GM18873 (cell line): ENCODE measurements at regions not wholly inside any gene's neighbourhood (a gene's known extent, or its start where the extent isn't known, plus 50 kb on each side); places are given as distances from the start of the nearest gene placed in this dataset.

ENCODE experiments used
- ATAC-seq: cut with Tn5 transposase; IDR thresholded peaks from one replicate; pipeline ENCODE4 v1.9.1; 2021; ENCODE audit warnings: mild to moderate bottlenecking, moderate library complexity, moderate number of reproducible peaks; ENCODE audit not compliant: unreplicated experiment, low FRiP score

DNA sequence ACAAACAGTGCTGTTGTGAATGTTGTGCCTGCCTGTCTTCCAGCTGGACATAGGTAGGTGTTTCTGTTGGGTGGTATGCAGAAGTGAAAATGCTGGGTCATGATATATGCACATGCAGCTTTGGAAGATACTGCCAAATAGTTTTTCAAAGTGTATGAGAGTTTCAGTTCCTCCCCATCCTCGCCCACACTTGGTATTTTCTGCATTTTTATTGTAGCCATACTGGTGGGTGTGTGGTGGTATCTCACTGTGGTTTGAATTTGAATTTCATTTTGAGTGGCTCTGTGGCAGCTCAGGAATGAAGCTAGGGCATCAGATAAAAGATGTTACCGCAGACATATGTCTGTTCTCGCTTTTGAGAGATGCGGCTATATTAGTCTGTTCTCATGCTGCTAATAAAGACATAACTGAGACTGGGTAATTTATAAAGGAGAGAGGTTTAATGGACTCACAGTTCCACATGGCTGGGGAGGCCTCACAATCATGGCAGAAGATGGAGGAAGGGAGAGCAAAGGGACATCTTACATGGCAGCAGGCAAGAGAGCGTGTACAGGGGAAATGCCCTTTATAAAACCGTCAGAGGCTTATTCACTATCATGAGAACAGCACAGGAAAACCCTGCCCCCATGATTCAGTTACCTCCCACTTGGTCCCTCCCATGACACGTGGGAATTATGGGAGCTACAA is 183.1 kb downstream of the CAND1 start:
- peak; percentile 42 for ATAC-seq

DNA sequence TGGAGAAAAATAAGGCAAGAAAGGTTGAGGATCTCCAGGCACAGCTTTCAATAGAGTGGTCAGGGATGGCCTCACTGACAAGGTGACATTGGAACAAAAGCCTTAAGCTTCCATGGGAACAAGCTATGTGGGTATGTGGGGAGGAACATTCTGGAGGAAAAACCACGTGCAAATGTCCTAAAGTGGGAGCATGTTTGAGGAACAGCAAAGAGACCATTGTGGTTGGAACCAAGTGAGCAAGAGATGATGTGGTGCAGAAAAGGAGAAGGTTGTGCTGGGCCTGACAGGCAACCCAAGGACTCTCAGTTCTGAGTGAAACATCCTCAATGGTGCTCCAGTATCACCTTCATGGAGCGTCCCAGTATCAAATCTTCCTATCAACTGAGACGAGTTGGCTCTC is 184.0 kb downstream of the CAND1 start:
- no peak for ATAC-seq

DNA sequence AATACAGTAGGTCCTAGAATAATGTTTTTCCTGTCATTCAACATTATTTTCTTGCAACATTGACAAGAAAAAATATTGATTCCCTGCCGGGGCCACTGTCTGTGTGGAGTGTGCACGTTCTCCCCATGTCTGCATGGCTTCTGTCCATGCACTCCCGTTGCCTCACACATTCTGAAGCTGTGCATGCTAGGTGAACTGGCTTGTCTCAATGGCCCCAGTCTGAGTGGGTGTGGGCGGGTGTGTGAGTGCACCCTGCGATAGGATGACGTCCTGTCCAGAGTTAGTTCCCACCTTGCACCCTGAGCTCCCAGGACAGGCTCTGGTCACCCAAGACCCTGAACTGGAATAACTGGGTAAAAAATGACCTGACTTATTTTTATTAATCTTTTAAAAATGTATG is 186.1 kb downstream of the CAND1 start:
- ATAC-seq = no peak

DNA sequence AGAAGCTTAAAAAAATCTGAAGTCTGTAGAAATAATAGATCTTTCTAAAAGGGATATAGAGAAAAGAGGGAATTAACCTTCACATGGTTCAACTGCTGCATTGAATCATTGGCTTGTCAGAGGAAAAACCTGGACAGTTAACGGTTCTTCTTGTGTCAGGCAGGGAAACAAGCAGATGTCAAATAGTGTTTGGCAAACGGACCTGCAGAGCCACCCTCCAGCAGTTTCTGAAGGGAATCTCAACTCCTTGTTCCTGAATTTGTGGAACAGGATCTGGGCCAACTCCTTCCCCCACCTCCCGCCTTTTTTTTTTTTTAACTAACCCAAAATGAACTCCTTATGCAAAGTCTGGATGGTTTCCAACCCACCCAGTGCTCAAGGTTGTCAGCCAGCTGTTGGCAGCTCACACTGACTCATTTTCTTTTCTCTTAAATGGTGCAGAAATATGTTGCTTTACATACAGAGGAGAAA is 187.3 kb downstream of the CAND1 start:
- no peak for ATAC-seq

DNA sequence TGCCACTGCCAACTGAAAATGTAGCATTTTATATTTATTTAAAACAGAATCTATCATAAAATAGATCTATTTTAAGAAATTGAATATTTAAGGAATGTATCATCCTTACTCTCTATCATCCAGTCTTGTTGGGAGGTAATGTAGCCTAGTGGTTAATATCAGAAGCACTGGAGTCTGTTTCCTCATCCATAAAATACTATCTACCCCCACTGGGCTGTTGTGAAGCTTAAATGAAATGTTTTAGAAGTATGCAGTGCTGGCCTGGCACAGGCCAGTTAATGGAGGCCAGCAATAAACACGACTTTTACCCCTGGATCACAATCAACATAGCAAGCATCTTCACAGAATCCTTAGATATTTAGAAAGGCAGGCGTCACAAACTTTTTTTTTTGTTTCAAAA is 188.0 kb downstream of the CAND1 start:
- no peak for ATAC-seq

DNA sequence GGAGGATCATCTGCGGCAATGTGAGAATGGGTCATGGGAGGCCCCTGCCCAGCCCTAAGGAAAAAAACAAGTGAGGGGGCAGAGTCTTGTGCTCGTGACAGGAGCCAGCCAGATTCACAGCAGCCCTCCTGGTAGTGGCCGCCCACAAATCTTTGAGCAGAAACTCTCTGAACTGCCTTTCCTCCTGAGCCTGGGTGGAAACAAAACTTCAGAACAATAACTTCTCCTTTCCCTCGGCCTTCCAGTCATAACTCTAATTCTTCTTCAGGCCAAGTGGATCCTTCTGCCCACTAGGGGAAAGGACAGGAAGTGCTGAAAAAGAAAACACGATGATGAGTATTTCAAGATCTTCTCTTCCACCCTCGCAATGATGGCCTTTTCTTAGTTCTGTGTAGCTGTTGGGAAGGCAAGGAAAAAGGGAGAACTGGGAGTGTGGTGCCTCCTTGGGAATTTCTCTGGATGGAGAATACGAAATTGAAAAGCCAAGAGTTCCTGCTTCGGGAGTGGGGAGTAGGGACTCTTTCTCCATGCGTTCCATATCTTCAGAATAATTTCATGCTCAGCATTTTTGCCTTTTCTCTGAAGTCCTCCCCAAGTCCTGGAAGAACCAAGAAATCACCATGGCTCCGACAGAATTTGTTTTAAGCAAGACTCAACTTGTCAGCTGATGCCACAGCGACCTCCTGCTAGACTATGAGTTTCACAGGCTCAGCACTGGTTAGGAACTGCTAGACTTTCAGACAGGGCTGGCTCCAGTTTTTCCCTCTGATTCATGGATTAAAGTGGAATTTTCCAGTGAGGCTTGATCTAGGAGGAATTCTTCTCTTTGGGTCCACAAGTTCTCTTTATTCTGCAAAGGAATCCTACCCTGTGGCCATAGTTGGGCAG is 188.9 kb downstream of the CAND1 start:
- ATAC-seq = no peak

GRCh38 chr12:67459173-67459572 is 189.4 kb upstream of the DYRK2 start:
- no peak for ATAC-seq

DNA sequence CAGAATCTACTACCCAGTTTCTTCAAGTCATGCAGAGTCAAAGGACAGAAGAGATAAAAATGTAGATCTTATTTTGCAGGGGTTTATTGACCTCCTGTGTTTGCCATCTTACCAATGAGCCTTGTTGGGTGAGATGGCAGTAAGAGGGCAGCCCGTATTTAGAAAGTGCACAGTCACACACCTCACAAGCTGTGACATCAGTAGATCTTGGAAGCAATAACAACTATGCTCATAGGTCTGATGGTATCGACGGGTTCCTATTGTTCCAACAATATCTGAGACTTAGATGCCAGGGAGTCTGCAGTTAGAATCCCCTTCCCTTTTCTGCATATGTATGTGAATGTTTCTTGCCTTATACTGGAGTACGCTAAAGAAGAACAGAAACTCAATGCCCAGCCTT is 189.0 kb upstream of the DYRK2 start:
- ATAC-seq = no peak

- no peak for ATAC-seq
These were observed 188.2 kb upstream of the DYRK2 start for GRCh38 chr12:67460388-67460787.

- ATAC-seq = no peak
These were observed 179.8 kb upstream of the DYRK2 start for GRCh38 chr12:67468549-67469245.

- ATAC-seq = no peak
These were observed 178.9 kb upstream of the DYRK2 start for GRCh38 chr12:67469666-67470065.

GRCh38 chr12:67471810-67472209 is 176.7 kb upstream of the DYRK2 start:
- no peak for ATAC-seq

GRCh38 chr12:67472539-67472938 is 176.0 kb upstream of the DYRK2 start:
- ATAC-seq = no peak

GRCh38 chr12:67474934-67475620 is 173.5 kb upstream of the DYRK2 start:
- no peak for ATAC-seq

DNA sequence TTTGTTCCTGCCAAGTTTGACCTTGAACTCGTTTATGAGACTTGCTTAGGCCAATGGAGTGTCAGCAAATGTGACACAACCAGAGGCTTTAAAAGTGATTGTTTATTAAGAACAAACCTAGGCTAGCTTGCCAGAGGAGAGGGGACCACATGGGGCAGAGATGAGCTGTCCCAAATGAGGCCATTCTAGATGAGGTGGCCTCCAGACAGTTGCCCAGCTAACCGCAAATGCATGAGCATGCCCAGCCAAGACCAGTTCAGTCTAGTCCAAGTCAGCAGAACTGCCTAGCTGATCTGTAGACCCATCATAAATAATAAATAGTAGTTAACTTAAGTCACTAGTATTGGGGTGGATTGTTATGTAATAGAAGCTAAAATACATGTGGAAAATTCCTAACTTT is 172.8 kb upstream of the DYRK2 start:
- ATAC-seq = no peak

DNA sequence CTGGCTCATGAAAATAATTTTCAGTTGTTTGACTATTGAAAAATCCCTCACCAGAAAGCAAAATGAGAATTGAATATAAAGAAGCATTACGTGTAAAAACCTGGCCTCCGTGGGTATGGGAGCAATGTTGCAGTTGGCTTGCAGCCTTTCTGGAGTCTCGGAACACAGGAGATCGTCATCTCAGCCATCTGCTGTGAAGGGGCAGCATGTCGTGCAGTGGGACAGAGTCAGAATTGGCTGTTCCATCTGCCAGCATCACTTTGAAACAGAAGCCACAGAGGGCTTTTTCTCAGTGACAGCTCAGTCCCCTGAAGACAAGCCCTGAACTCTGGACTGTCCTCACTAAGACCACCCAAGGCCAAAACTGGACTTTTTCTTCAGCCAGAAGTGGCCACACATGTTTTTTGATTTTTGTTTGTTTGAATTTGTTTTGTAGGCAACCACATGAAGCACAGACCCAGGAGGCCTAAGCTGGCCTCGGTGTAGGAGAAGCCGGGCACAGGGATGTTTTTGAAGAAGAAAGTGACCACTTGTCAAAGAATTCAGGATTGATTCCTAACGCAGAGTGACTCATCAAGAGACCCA is 170.8 kb upstream of the DYRK2 start:
- no peak for ATAC-seq

- ATAC-seq = no peak
These were observed 165.5 kb upstream of the DYRK2 start for GRCh38 chr12:67482751-67483661.

GRCh38 chr12:67483871-67484554 is 164.5 kb upstream of the DYRK2 start:
- ATAC-seq = no peak
